NCI-H1436 (cell line): ENCODE measurements at regions not wholly inside any gene's neighbourhood (a gene's known extent, or its start where the extent isn't known, plus 50 kb on each side); places are given as distances from the start of the nearest gene placed in this dataset.
"Not testable (repeated sequence)": the region's sequence is repeated elsewhere in the genome, so short reads cannot be mapped to it uniquely, and the experiment has no call there.

Experiments used
- DNase-seq: peaks from one replicate; lab custom pipeline; 2025; lab: John Stamatoyannopoulos, UW

GRCh38 chr2:111620281-111620680 lies 263.7 kb downstream of the ANAPC1 start:
- no peak for DNase-seq

- no peak for DNase-seq
Observed at GRCh38 chr2:111622859-111623258, 261.1 kb downstream of the ANAPC1 start.

GRCh38 chr2:111623380-111623779 lies 260.6 kb downstream of the ANAPC1 start:
- no peak for DNase-seq

DNA sequence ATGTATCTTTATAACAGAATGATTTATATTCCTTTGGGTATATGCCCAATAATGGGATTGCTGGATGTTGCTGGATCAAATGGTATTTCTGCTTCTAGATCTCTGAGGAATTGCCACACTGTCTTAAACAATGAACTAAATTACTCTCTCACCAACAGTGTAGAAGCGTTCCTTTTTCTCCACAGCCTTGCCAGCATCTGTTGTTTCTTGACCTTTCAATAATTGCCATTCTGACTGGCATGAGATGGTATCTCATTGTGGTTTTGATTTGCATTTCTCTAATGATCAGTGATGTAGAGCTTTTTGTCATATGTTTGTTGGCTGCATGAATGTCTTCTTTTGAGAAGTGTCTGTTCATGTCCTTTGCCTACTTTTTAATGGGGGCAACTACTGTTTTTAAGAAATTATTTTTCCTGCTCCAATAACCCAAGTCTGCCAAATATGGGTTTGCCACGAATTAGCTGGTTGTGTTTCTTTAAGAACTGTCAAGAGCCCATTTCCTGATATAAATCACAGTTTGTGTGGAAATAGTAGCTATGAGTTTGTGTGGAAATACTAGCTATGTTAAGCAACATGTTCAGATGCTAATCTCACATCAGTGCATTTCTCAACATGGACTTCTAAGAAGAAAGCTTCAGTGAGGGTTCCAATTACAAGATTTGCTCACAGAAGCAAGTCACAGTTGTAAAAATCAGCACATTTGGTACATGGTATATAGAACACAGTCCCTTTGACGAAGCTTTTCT lies 259.4 kb downstream of the ANAPC1 start:
- DNase-seq: no peak

GRCh38 chr2:111625157-111625537 lies 258.8 kb downstream of the ANAPC1 start:
- not testable (repeated sequence) for DNase-seq

DNA sequence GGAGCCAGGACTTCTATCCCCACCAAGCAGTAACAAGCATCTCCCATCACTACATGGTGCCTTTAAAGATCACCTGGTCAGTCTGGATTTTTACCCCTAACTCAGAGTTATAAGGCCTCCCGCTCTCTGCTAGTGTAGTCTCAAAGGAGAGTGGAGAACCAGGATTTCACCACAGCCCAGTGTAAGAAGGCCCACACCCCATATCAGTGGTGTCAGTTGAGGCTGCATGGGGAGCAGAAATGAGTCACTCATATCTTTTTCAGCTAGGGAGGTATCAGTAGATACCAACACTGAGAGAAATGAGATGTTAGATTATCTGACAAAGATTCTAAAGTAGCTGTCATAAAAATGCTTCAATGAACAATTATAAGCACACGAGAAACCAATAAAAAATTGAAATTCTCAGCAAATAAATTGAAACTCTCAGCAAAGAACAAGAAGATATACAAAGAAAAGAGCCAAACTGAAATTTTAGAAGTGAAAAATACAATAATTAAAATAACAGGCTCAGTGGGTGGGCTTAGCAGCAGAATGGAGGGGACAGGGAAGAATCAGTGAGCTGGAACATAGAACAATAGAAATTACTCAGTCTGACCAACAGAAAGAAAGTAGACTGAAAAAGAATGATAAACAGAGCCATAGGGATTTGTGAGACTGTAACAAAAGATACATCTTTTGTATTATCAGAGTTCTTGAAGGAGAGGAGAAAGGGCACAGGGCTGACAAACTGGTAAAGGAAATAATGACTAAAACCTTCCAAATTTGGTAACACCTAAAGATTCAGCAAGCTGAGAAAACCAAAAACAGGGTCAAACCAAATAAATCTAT lies 257.7 kb downstream of the ANAPC1 start:
- DNase-seq: no peak

- DNase-seq: no peak
Observed at GRCh38 chr2:111626865-111627163, 257.2 kb downstream of the ANAPC1 start.

DNA sequence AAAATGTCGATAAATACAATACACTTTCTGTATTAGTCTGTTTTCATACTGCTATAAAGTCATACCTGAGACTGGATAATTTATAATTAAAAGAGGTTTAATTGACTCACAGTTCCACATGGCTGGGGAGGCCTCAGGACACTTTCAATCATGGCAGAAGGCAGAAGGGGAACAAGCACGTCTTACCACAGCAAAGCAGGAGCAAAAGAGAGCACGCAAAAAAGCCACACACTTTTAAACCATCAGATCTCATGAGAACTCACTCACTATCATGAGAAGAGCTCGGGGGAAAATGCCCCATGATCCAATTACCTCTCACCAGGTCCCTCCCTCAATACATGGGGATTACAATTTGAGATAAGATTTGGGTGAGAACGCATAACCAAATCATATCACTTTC lies 256.7 kb downstream of the ANAPC1 start:
- DNase-seq: no peak

DNA sequence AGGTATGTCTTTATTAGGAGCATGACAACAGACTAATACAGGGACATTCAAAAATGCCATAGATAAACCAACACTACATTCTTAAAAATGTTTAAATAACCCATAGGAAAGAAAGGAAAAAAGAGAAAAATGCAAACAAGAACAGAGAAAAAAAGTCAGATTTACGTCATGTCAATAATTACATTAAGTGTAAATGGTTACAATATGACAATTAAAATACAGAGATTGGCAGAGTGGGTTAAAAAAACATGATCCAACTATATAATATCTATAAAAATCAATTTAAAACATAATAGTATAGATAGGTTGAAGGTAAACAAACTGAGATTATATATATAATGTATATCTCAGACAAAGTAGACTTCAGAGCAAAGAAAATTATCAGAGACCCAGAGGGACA lies 255.8 kb downstream of the ANAPC1 start:
- no peak for DNase-seq

- no peak for DNase-seq
Observed at GRCh38 chr2:111629983-111630382, 254.0 kb downstream of the ANAPC1 start.

- no peak for DNase-seq
Observed at GRCh38 chr2:111632661-111633060, 251.3 kb downstream of the ANAPC1 start.

- DNase-seq: no peak
Observed at GRCh38 chr2:111633189-111633588, 250.8 kb downstream of the ANAPC1 start.

DNA sequence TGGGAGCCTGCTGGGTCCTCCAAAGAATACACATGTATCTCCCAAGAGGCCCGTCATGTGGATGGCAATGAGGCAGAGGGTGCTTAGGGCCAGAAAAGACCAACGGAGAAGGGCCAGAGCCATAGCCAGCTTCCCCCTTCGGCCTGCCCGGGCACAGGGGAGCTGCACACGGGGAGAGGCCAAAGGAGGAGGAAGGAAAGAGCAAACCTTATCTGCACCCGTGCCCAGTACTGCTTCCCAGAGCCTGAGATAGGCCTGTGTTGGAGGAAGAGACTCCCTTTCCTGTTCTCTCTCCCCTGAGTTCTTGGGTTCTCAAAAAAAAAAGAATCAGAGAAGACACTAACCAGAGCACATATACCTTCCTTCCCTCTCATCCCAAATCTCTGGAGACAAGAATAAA lies 250.3 kb downstream of the ANAPC1 start:
- no peak for DNase-seq

DNA sequence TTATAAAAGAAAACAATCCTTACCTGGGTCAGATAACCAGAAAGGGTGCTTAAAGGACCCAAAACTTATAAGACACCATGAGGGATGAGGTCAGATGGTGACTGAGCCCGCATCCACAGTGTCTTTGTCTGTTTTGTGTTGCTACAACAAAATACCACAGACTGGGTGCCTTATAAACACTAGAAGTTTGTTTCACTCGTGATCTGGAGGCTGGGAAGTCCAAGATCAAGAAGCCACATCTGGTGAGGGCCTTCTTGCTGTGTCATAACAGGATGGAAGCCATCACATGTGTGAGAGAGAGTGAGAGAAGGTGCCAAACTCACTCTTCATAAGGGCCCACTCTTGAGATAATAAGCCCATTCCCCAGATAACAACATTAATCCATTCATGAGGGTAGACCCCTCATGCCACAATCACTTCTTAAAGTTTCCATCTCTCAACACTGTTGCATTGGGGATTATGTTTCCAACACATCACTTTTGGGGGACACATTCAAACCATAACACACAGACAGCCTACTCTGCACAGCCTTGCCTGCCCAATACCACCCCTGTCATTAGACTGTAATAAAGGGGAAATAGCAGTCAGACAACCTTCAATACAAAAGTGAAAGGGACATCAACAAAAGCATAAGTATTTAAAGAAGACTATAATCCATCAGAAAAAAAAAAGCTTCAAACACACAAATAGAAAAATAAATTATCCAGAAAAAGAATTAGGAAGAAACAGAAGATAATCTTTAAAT lies 249.8 kb downstream of the ANAPC1 start:
- no peak for DNase-seq

DNA sequence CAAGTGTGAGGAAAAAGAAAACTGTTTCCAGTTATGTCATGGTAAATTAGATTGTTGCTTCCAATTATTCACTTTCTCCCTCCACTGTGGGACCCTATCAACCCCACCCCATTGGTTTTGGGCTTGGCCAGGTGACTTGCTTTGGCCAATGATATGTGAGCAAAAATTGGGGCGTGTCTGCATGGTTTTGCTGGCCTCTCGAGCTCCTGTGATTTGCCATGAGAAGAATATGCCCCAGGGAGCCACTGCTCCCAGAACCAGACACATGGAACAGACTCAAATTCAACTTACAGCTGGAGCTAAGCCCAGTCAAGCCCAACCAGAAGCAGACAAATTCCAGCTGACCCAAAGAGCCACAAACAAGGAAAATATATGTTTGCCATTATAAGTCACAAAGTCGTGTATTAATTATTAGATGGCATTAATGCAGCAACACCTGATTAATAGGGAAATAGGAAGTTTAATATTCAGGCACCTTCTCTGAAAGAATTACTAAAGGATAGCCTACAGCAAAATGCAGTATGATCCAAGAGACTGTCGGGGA lies 248.9 kb downstream of the ANAPC1 start:
- no peak for DNase-seq

DNA sequence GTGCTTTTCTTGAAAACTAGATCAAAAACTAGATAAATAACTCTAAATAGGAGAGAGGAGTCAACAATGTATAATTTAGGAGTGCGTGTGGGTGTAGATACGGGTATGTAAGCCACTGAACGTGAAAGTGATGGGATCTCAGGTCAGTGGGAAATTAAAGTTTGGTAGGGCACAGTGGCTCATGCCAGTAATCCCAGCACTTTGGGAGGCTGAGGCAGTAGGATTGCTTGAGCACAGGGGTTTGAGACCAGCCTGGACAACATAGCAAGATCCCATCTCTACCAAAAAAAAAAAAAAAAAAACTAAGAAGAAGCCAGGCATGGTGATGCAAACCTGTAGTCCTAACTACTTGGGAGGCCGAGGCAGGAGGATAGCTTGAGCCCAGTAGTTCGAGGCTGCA lies 247.1 kb downstream of the ANAPC1 start:
- no peak for DNase-seq

DNA sequence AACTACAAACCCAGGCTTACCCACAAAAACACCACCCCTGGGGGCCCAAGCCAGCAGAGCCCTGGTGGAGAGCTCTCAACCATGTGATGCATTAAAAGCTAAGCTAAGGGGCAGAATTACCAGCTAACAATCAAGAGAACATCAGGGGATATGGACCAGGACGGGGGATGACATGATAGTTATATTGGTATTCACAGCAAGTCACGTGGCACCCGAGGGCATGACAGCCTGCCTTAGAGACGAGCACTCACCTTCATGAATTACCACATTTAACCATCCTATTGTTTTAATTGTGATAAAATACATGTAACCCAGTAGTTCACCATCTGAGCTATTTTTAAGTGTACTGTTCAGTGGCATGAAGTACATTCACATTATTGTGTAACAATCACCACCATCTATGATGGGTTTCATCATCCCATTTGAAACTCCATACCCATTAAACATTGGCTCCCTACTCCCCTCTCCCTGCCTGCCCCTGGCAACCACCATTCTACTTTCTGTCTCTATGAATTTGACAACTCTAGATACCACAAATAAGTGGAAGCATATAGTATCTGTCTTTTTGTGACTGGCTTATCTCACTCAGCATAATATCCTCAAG lies 245.6 kb downstream of the ANAPC1 start:
- DNase-seq: no peak

GRCh38 chr2:111640480-111640879 lies 243.5 kb downstream of the ANAPC1 start:
- no peak for DNase-seq

GRCh38 chr2:111642586-111643327 lies 241.2 kb downstream of the ANAPC1 start:
- DNase-seq: no peak

GRCh38 chr2:111643759-111644158 lies 240.2 kb downstream of the ANAPC1 start:
- no peak for DNase-seq

GRCh38 chr2:111647359-111647758 lies 236.6 kb downstream of the ANAPC1 start:
- DNase-seq: no peak

DNA sequence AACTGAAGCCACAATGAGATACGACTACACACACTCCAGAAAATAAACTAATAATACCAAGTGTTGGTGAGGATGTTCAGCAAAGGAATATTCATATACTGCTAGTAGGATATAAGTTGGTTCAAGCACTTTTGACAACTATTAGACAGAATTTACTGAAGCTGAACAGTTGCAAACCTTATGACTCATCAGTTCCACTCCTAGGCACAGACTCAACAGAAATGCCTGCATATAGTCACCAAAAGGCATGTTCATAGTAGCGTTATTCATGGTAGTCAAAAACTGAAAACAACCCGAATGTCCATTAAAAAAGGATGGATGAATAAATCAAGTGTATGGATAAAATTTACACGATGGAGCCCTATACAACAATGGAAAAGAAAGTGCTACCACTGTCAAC lies 232.0 kb downstream of the ANAPC1 start:
- no peak for DNase-seq
